Panc1 (cell line): ENCODE measurements at regions not wholly inside any gene's neighbourhood (a gene's known extent, or its start where the extent isn't known, plus 50 kb on each side); places are given as distances from the start of the nearest gene placed in this dataset.
A peak's percentile ranks its signal among the peaks of the same experiment; 100 is the strongest.

Experiments used
- ATAC-seq: fragments of 200-7000 bp; cut with Tn5 transposase; 2 replicates; pipeline ENCODE4 v1.9.1; 2020; ENCODE audit warnings: mild to moderate bottlenecking, moderate library complexity
- BruUV-seq: library from RNA; stranded (reverse); fragments of 400-500 nt; replicated peaks from 2 replicates; lab custom pipeline; 2021; lab: Mats Ljungman, UMichigan
- CTCF ChIA-PET: fragments of 300-600 bp; sonication (Branson Sonifier 250); formaldehyde crosslinking; loops from one replicate; lab custom pipeline; 2022; ENCODE audit warnings: antibody characterized with exemption; lab: Charles Lee
- POLR2A ChIA-PET: fragments of 300-600 bp; sonication (Branson Sonifier 250); formaldehyde crosslinking; loops from one replicate; lab custom pipeline; 2022; ENCODE audit warnings: antibody characterized with exemption; lab: Charles Lee
- DNase-seq: peaks from one replicate; pipeline ENCODE4 v3.0.0-alpha.2; 2010; ENCODE audit warnings: low read depth, low spot score
- H3K27ac ChIP-seq: 2 replicates; pipeline ENCODE4 v1.5.1; 2011; ENCODE audit warnings: mild to moderate bottlenecking, low read length, inconsistent platforms
- H3K27me3 ChIP-seq: fragments of 200-500 bp; sonication (Bioruptor generic); 2 replicates; pipeline ENCODE4 v1.6.0; 2014; ENCODE audit warnings: low read length, inconsistent platforms; ENCODE audit not compliant: control insufficient read depth, insufficient read depth
- H3K36me3 ChIP-seq: fragments of 200-500 bp; sonication (Bioruptor generic); 2 replicates; pipeline ENCODE4 v1.5.1; 2014; ENCODE audit warnings: inconsistent platforms, mild to moderate bottlenecking, low read length, moderate library complexity; ENCODE audit not compliant: control insufficient read depth, insufficient read depth
- H3K4me1 ChIP-seq: 2 replicates; pipeline ENCODE4 v1.5.1; 2011; ENCODE audit warnings: inconsistent platforms, mild to moderate bottlenecking, low read length, moderate library complexity; ENCODE audit not compliant: control insufficient read depth, insufficient read depth
- H3K4me3 ChIP-seq, 2 experiments: 2 replicates each; pipeline ENCODE4 v1.5.1; 2011 to 2012; ENCODE audit warnings: low read depth in 2 of 2, low read length in 2 of 2, mild to moderate bottlenecking in 2 of 2, inconsistent platforms in 1 of 2, moderate library complexity in 1 of 2
- H3K9me3 ChIP-seq: fragments of 200-500 bp; sonication (Bioruptor generic); 2 replicates; pipeline ENCODE4 v1.5.1; 2014; ENCODE audit warnings: low read depth, mild to moderate bottlenecking, inconsistent platforms, low read length, moderate library complexity; ENCODE audit not compliant: control insufficient read depth, insufficient read depth
- CTCF ChIP-seq: fragments of 450-650 bp; IDR thresholded peaks from 2 replicates; pipeline ENCODE4 v1.5.1; 2017; ENCODE audit warnings: mild to moderate bottlenecking
- POLR2AphosphoS5 ChIP-seq: IDR thresholded peaks from 2 replicates; pipeline ENCODE4 v1.6.1; 2012; ENCODE audit warnings: mild to moderate bottlenecking, low read depth, low read length, moderate library complexity
- REST ChIP-seq, 2 experiments: IDR thresholded peaks; 2 replicates each; pipeline ENCODE4 v1.6.1; 2011 to 2012; ENCODE audit warnings: low read depth in 2 of 2, control low read depth in 1 of 2, low read length in 1 of 2, mild to moderate bottlenecking in 1 of 2, moderate library complexity in 1 of 2; ENCODE audit not compliant: insufficient read depth in 1 of 2
- SIN3A ChIP-seq: IDR thresholded peaks from 2 replicates; pipeline ENCODE4 v1.6.1; 2012; ENCODE audit warnings: low read depth, mild to moderate bottlenecking, low read length, moderate library complexity, borderline replicate concordance; ENCODE audit not compliant: insufficient read depth
- TCF7L2 ChIP-seq: IDR thresholded peaks from 2 replicates; pipeline ENCODE4 v1.6.1; 2011; ENCODE audit warnings: mild to moderate bottlenecking, low read depth, low read length, inconsistent platforms
- in situ Hi-C: cut with HindIII; loops from 2 replicates; pipeline ENCODE4 v1.10.0; 2016; ENCODE audit warnings: low sequenced_read_pairs, low pct_unique_long_range_greater_than_20kb
- intact Hi-C: fragments of 100-400 bp; cut with micrococcal nuclease; formaldehyde crosslinking; loops from one replicate; pipeline ENCODE4 v1.10.0; 2022; ENCODE audit not compliant: unreplicated experiment

- H3K4me1 ChIP-seq = peaks cover 5% of the 10 kb centered on the region; the same call in 1 of the 2 replicates
- H3K4me3 ChIP-seq = no peak overlapping the region
- in situ Hi-C loops = no loop called here
- intact Hi-C loops = no loop called here
- ChIA-PET CTCF (no interaction called here), POLR2A (no interaction called here)
- H3K27ac ChIP-seq = peak overlapping the region; percentile 34; the same call in 1 of the 2 replicates
- H3K9me3 ChIP-seq = no peaks in the 10 kb centered on the region
- no peaks in the 10 kb centered on the region for H3K27me3 ChIP-seq
- ATAC-seq = peak; percentile 70
- BruUV-seq = no TSS peak
- H3K36me3 ChIP-seq = no peaks in the 10 kb centered on the region
- TF ChIP-seq SIN3A = no peak
- no peak for TF ChIP-seq TCF7L2
- no peak for TF ChIP-seq CTCF
- no peak for TF ChIP-seq POLR2AphosphoS5
- no peak for DNase-seq
These were observed 291.9 kb upstream of the PRDM1 start for GRCh38 chr6:105794239-105794638.

- ATAC-seq (peak; percentile 32; the same call in 1 of the 2 replicates), DNase-seq (no peak)
- TF ChIP-seq SIN3A (no peak), CTCF (peak; percentile 27; the same call in 1 of the 2 replicates), TCF7L2 (no peak), REST (IDR thresholded peaks at IDR 0.05; ENCODE audit: insufficient read depth in 1 of 2, low read depth in 2 of 2, low read length in 1 of 2) (no peak)
- Histone ChIP-seq H3K4me3 (no peak overlapping the region), H3K27ac (no peak overlapping the region; the same call in 1 of the 2 replicates), H3K9me3 (no peaks in the 10 kb centered on the region), H3K36me3 (no peaks in the 10 kb centered on the region), H3K27me3 (no peaks in the 10 kb centered on the region), H3K4me1 (peaks cover 5% of the 10 kb centered on the region; the same call in 1 of the 2 replicates)
- BruUV-seq = no TSS peak
- in situ Hi-C loops (no loop called here), intact Hi-C loops (no loop called here)
- ChIA-PET POLR2A (no interaction called here), CTCF (no interaction called here)
These were observed 293.0 kb upstream of the PRDM1 start for GRCh38 chr6:105793130-105793529.
